ENCODE measurements at regions not wholly inside any gene's neighbourhood (a gene's known extent, or its start where the extent isn't known, plus 50 kb on each side); places are given as distances from the start of the nearest gene placed in this dataset.
A peak's percentile ranks its signal among the peaks of the same experiment; 100 is the strongest.

DNA sequence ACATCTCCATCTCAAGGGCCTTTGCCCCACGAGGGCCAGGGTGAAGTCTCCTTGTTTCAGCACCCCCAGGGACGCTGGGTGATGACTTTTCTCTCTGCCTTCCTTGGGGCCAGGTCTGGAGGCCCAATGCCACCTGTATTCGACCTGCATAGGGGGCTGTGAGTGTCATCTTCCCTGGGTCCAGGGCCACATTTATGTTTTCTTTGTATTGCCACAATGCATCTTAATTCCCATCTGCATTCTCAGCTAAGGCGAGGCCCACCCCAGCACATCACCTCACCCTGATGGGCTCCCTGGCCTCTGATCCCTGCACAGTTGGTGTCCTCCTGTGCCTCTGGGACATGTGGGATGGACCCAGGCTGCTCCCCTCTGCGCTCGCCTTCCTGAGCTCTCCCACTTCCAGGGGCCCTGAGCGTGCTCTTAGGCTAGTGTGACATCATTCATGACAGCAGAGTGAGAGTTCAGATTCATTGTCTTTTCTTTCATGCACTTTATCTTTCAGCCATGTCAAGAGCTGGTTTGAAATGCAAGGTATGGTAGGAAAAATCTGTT lies 122.0 kb upstream of the COPS8 start:
- DNase-seq, result no peak

DNA sequence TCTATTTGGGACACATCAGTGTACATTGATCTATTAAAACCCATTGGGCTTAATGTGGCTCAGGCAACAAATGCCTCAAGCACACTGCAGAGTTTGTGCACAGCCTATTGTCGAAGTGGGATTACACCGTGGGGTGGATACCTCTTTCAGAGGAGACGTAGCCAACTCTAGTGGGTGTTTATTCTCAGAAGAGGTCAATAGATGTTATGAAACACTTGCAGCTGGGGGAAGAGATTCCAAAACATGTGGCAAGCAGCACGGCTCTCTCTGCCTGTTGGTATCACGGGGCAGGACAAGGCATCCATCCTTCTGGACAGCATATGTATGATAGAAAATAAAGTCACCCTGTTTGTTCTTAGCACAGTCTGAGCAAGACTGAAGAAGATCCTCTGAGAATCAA lies 121.4 kb upstream of the COPS8 start:
- DNase-seq, result no peak

DNA sequence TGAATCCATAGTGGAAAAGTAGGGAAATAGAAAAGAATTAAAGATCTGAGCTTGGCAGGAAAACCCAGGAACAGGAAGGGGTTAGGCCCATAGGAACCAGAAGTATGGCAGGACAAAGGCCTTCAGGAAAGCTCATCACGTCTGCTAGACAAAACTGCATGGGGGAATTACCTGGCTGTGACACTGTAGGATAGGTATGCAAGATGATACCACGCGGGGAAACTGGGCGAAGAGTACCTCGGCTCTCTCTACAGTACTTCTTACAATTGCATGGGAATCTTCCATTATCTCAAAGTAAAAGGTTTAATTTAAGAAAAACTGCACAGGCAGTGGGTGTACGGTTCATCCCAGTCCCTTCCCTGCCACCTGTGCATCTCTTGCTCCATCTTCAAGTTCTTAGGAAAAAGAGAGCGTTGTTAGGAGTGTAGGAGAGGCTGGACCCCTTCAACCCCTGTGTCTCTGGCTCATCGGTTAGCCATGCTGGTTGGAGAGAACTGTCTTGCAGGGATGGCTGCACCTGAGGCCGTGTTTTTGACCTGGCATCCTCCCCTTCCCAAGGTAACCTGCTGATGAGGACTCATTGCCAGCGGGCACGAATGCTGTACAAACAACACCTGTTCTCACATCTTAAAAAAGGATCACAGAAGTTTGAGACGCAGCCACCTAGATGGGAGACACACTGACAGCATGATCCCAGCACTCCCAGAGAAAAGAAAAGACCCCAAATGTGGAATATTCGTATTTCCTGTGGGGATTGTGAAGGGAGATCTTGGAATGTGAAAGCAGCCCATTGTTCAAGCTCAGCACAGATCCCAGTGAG lies 120.5 kb upstream of the COPS8 start:
- no peak for DNase-seq

DNA sequence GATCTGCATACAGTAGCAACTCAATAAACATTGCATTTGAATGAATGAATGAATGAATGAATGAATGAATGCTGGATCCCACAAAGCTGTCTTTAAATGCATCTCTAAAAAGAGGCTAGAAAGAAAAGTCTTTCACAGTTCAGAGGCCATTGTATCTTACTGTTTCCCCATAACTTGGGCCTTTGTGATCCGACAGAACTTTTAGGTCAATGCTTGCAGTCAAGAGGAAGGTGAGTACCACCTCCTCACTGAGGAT lies 119.9 kb upstream of the COPS8 start:
- DNase-seq, result no peak

DNA sequence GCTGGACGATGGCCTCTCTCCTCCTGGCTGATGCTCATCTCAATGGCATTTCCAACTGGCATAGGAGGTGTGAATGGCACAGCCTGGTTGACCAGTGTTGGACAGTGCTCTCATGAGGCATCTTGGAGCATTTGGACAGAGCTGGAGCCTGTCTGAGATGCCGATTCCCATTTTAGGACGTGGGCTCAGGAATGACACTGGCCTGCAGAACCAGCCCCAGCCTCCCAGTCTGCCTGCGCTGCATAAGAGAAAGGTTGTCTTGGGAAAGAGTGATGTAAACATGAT lies 118.2 kb upstream of the COPS8 start:
- DNase-seq, result no peak

DNA sequence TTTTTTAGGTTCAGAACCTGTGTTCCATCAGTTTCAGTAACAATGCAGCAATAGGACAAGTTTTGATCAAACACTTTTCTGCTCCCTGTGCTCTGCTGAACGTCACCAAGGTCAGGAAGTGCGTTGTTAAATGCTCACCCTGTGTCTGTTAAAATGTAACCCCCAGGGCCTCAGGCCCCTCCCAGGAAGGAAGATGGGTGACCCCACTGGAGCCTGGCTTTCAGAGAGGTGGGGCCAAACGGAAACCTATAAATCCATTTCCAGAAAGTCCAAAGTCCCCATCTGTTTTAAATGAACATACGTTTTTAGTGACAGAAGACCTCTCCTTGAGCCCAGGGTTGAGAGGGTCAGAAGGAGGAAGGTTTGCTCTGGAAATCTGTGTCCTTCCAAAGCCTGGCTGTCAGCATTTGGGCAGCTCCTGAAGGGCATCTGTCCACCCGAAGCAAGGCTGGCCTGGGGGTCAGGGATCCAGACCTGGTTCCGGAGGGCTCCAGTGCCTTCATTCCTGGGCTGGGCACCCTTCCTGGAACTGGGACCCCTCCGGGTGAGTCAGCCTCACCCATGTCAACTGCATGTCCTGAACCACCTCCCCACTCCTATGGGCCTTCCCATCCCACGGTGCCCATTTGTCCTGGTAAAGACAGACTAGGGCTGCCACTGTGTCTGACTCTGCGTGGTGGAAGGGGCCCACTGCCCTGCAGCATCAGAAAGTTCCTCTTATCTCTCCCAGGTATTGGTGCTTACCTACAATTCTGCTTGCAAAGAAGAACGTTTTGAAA lies 117.4 kb upstream of the COPS8 start:
- peak; percentile 26 for DNase-seq

DNA sequence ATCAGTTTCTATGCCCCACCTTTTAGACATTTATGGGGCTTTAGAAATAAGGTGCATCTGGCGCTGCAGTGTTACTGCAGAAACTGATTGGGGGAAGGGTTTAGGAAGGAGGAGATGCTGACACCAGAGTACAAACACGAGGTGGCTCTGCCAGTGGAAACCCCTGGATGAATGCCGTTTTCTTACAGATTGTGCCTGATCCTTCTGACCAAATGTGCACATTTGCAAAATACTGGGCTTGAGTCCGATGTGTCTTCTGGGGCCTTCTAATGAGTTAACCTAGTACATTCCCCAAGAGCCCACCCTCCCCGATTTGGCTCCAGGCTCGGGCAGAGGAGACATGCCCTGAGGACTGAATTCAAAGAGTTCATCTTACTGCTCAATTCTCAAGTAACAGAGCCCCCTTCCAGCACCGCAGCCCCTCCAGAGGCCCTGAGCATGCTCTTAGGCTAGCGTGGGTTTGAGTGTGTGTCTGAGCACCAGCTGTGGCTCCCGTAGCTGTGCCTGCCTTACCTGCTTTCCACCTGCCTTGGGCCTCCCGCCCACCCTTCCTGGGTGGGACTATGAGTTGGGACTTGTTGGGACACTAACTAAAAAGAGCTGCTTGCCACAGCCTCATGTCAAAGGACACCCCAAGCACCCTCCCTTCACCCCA lies 116.7 kb upstream of the COPS8 start:
- DNase-seq, result no peak

DNA sequence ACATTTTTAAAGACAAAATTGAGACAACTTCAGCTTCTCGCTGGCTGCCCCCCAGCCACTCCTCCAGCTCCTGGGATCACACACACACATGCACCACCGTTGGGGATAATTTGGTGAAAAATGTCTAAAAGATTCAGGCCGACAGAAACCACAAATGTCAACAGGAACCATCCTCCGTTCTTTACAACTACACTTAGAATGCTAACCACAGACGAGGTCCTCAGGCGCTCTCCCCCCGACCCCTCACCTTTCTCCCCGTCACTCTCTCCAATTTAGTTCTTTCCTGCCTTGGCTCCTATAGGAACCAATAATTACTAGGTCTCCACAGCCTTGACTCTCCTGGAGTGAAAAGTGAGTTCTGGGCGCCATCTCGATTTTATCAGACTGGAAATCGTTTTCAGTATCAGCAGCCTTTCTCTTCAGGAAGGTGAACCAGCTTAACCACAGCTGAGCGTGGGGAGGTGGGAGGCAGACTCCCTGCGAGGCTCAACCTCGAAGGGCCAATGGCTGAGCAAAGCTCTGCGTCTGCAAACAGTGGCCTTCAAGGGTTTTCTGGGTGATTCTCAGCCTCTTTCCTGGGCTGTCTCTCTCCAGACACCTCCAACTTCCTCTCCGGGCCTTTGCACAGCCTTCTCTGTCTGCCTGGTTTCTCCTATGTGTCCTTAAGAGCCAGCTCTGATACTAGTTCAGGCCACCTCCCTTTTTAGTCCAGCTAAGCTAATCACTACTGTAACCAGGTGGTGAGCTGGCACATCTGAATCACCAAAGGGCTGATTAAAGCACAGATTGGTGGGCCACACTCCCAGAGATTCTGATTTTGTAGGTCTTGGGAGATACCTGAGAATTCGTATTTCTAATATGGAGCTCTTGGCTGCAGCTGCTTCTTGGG lies 115.7 kb upstream of the COPS8 start:
- DNase-seq, result peak; percentile 10

DNA sequence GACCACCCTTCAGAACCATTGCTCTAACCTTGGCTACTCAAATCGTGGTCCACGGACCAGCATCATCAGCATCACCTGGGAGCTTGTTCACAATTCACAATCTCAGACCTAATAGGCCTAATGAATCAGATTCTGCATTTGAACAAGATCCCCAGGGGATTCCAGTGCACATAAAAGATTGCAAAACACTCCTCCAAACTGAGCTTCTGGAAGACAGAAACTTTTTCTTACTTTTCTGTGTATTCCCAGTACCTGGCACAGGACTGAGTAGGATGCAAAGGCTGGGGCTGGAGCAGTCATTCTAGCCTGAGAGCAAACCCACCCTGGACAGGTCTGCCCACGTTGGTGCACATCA lies 115.1 kb upstream of the COPS8 start:
- DNase-seq, result no peak

DNA sequence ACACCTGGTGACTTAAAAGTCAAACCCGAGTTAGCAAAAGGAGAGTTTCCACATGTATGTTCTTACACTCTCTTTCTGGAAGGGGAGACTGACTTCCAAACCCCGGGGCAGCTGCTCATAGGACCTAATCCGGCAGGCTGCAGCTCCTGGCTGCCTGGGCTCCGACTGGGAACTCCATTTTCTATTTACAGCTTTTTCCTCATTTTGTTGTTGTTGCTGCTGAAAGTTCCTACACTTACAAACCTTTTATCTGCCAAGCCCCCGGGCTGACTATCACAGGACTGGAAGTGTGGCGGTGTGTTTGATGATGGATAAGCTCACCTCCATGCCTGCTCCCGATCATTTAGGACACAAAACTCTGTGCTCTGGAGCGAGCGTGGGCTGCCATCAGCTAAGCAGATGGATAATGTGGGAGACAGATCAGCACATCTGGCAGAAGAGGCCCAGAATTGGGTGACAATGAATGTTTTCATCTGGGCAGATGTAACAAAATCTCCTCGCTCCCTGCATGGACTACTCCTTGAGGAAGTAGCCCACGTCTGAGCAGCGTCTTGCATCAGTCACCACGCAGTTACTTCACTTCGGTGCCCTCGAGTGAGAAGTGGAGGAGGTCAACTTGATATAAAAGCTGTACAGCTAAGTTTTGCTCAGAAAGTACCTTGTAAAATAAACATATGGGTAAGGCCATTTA lies 114.4 kb upstream of the COPS8 start:
- DNase-seq, result no peak

DNA sequence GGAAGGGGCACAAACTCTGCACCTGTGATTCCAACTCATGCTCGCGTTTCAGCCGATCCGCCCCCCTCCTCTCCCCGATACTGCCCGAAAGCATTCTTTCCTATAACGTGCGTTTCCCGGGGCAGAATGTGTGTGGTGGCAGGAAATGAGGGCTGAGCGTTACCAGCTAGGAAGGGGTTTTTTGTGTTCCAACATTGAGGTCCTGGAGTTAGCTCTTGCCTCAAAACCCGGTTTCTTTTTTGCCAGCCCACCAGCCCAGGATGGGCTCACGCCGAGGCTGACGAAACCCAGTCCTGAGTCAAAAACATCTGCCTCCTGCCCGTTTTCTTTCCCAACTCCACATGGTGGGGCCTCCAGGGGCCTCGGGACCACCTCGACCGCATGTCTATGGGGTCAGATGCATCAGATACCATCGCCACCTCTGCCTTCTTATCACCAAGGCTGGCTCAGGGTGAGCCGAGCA lies 113.7 kb upstream of the COPS8 start:
- no peak for DNase-seq

DNA sequence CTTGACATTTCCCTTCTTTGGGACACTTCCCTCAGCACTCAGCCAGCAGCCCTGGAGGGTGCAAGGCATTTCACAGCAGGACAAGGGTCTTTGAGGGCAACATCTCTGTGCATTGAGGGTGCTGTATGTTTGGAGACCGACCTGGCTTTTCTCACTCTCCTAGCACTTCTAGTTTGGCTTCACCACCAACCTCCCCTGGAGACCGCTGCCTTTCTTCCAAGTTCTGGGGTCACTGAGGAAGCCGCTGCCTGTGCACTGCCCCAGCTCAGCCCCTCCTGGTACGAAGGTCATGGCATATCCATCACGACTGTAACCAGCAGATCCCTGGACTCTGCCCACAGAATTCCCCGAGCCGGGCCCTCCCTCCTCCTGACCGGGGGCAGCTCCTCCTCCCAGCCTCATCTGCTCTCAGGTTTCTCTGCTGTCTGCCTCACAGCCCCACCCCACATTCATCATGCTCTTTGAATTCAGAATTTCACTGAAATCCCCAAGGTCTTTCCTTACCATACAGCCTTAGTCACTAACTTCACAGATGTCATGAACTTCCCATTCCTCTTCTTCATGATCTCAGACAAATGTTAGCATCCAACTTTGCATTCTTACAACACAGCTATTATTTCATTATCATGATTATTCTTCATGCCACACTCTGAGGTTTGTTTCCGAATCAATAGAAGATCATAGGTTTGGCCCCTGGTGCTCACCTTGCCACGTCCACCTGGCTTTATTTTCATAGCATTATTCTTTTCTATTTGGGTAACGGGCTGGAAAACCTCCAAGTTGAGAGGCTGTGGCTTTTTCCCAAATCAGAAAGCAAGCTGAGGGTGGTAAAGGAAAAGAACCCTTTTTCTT lies 113.0 kb upstream of the COPS8 start:
- DNase-seq, result no peak

DNA sequence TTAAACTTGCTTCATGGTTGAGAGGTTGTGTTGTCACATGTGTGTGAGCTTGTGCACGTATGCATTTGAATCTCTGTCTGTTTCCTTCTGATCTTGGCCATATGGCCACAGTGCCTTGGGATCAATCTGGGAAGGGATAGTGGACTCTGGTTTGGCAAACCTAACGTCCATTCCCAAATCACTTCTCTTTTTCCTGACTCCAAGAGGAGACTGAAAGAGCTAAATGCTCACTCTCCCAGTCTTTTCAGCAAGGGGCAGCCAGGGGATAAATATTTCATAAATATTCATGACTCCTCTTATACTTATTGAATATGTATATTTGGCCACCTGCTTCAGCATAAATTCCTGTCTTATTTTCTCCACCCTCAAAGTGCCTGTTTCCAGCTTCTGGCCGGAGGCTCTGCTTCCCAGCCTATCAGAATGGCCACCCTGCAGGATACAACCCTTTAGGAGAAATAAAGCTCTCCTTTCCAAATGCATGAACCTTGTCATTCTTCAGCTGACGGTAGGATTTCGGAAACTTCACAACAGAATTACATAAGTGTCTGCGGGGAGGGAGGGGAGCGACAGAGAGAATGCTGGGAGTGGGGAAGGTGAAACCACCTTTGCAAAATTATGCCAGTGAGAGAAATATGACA lies 112.2 kb upstream of the COPS8 start:
- DNase-seq, result no peak

DNA sequence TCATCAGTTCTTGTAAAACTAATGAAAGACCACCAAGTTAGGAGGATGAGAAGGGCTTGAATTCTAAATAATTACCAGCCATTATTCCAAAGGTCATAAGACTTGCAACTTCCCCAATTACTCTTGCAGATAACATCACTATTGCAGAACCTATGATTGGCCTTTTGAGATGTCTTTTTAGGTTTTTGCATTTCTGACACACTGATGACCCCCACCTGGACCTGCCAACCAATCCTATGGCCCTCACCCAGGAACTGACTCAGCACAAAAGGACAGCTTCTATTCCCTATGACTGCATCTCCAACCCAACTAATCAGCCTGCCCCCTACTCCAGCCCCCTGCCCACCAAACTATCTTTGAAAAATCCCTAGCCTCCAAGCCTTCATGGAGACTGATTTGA lies 111.5 kb upstream of the COPS8 start:
- no peak for DNase-seq

DNA sequence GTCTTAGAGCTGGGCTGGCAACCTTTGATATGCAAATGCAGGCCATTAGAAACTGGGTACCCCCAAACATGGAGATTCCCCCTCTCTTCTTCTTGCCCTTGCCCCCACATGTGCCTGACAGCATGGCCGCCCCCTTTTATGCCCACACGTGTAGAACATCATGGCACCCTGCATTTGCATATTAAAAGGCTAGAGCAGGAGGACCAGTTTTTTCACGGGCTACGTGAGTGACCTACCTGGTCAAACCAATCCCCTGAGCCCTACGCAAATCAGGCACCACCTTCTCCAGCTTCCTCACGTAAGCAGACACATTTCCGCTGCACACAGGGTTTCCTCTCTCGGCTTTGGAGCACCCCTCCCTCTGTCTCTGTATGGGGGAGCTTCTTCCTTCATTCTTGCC lies 110.9 kb upstream of the COPS8 start:
- no peak for DNase-seq

DNA sequence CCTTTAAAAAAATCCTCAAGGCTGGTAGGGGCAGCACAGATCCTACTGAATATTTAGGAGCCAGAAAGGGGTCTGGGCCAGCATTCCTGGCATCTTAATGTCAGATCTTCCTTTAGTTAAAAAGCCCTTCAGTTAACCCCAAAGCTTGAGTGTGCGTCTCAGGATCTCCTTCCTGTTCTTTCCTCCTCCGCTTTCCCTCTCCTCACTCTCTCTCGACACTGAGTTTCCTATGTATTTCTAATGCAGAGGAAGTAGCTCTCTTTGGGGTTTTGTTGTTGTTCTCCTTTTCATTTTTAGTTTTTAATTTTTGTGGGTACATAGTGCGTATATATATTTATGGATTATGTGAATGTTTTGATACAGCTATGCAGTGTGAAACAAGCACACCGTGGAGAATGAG lies 109.9 kb upstream of the COPS8 start:
- DNase-seq, result no peak

DNA sequence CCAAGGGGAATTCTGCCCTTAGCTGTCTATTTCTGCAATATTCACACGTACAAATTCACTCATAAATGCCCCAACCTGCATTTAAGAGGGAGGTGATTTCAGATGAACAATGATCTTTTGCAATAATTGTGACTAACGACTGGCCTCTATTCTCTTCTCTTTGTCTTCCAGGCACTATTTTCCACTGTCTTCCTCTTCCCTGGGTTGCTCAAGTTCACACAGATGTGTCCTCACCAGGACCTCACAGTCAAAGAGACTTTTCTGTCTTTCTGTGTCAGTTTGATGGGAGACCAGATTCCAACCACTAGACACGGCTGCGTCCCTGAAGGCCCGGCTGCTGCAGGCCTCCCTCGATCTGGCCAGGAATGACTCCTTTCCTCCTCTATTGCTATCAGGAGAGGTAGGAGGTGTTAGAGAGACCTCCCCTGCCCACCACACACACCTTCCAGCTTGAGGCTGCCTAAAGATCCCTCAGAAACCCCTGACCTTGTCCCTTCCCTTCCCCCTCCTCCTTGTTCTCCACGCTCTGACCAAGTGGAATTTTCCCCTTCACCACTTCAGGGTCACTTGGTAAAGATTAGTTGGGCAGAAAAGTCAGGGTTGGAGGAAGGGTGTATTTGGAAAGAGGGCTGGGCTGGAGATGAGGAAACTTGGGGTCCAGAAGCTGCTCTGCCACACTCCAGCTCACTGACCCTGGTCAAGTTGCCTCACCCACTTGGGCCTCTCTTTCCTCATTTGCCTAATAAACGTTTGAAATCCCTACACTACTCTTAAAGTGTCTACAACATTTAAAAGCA lies 109.2 kb upstream of the COPS8 start:
- DNase-seq, result no peak

DNA sequence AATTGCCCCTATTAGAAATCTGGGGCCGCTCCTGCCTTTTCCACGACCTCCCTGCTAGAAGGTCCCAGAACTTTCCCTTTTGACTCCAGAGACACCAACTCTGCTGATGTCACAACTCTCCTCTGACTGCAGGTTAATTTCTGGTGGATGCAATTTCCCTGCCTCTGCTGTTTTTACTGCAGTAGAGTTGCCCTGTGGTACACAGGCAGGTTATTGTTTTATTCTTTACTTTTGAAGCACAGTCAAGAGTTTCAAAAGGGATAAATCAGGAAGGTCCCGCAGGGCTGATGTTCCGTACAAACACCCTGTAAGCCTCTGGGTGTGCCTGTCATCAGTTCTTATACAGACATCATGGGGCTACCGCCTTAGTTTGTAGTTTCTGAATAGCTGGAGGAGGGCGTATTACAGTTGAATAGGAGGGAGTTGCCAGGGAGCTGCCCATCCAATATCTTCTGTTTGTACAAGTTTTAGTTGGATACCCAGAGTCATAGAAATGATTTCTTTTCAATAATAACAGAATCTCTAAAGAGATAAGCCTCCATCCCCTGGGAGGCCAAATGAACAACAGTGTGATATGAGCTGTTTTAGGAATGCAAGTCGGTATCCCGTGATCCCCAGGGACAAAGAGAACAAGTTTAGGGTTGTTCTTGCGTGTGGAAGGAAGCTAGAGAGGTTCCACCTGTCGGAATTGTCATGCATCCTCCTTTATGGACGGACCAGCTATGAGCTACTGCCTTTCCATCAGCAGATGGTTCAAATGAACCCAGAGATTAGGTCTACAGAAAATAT lies 108.4 kb upstream of the COPS8 start:
- DNase-seq, result no peak

DNA sequence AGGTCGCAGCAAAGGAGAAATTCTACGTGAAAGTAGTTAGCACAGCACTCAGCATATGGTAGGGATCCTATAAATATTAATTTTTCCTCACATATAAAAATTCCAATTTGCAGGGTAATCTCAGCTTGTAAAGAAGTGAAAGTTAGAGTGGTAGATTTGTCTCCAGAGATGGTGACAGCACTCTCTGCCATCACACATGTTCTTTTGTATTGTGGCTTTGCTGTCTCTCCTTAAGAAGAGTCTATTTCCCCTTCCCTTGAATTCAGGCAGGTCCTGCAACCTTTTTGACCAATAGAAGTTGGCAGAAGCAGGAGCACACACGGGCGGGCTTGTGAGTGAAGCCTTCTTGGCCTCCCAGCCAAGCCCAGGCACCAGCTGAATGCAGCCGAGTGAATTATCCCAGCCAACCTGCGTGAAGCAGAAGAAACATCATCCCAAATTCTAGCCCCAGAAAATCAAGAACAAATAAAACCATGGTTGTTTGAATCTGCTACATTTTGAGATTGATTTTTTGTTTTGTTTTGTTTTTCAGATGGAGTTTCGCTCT lies 107.8 kb upstream of the COPS8 start:
- DNase-seq, result no peak

Measured in effector CD4-positive, alpha-beta T cell (primary cell).